ENCODE measurements at regions not wholly inside any gene's neighbourhood (a gene's known extent, or its start where the extent isn't known, plus 50 kb on each side); places are given as distances from the start of the nearest gene placed in this dataset.

DNA sequence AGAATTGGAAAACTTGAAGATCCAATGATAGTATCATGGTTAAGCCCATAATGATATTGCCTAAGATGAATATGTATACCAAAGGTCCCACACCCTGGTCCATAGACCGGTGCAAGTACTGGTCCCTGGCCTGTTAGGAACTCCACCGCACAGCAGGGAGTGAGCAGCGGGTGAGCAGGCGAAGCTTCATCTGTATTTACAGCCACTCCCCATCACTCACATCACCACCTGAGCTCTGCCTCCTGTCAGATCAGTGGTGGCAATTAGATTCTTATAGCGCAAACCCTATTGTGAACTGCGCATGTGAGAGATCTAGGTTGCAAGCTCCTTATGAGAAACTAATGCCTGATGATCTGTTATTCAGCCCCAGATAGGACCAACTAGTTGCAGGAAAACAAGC lies 402.4 kb downstream of the EPHA4 start:
- in situ Hi-C loops (cut with MboI; ENCODE audit: low sequenced_read_pairs), result no loop called here
- Histone ChIP-seq H3K27me3 (ENCODE audit: low read depth) (peaks cover 6% of the 10 kb centered on the region; the same call in 1 of the 2 replicates), H3K4me1 (no peaks in the 10 kb centered on the region), H3K4me3 (no peak overlapping the region), H3K36me3 (replicated peaks) (no peaks in the 10 kb centered on the region), H3K9me3 (no peaks in the 10 kb centered on the region)
- no peak for DNase-seq (ENCODE audit: low spot score in 2 of 2)

DNA sequence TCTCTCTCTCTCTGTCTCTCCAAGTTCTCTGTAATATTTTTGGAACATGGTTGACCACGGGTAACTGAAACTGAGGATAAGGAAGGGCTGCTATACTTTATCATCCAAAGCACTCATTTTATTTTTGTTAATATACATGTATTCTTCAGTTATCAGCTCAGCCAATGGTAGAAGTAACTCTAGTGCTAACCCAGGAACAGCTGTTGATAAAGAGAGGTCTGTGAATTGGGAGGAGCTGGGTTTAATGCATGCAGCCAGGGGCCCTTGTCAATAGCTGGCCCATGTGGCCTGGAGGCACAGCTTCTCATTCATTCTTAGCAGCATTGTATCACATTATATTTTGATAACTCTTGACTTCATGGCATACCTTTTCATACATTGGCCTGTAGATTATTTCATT lies 401.6 kb downstream of the EPHA4 start:
- DNase-seq (ENCODE audit: low spot score in 2 of 2), result no peak
- H3K27me3 ChIP-seq (ENCODE audit: low read depth), result peaks cover 9% of the 10 kb centered on the region; the same call in 1 of the 2 replicates
- no peak overlapping the region for H3K4me3 ChIP-seq
- H3K4me1 ChIP-seq, result no peaks in the 10 kb centered on the region
- no peaks in the 10 kb centered on the region for H3K36me3 ChIP-seq (replicated peaks)
- in situ Hi-C loops (cut with MboI; ENCODE audit: low sequenced_read_pairs), result no loop called here
- H3K9me3 ChIP-seq, result no peaks in the 10 kb centered on the region

DNA sequence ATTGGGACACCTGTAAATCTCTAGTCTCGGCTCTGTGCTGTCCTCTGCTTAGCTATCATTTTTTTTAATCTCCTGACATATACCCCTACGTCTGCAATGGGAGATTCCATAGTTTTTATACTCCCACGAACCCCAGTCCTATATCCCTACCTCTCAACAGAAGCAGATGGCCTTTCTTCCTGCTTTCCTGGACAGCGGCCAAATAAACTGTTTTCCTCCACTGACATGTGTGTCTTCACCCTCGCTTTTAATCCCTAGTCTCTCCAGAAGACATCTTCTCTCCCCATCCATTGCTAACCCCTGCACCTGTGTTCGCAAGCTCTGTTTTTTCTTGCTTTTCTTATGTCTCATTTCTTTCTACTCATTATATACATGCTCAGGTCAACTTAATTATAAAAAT lies 395.4 kb downstream of the EPHA4 start:
- H3K4me1 ChIP-seq, result no peaks in the 10 kb centered on the region
- no peaks in the 10 kb centered on the region for H3K36me3 ChIP-seq (replicated peaks)
- no peak overlapping the region for H3K4me3 ChIP-seq
- peaks cover 9% of the 10 kb centered on the region; the same call in 1 of the 2 replicates for H3K27me3 ChIP-seq (ENCODE audit: low read depth)
- DNase-seq (ENCODE audit: low spot score in 2 of 2), result no peak
- H3K9me3 ChIP-seq, result no peaks in the 10 kb centered on the region
- in situ Hi-C loops (cut with MboI; ENCODE audit: low sequenced_read_pairs), result no loop called here

DNA sequence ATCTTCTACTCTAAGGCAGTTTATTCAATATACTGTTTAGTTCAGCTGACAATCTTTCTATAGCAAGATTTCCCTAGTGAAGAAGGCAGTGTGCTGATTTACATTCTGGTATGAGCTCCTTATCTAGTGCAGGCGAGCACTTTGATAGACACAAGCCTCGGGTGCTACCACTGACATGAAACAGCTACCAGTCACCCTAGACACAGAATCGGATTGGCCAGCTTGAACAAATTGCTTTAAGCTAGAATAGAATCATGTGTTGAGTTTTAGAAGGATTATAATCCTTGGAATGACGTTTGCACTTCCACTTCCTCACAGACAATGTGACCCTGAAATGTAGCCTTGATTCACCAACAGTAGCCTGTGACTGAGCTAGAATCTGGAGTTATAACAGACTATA lies 394.0 kb downstream of the EPHA4 start:
- in situ Hi-C loops (cut with MboI; ENCODE audit: low sequenced_read_pairs), result no loop called here
- DNase-seq (ENCODE audit: low spot score in 2 of 2), result no peak
- no peaks in the 10 kb centered on the region for H3K4me1 ChIP-seq
- no peaks in the 10 kb centered on the region for H3K36me3 ChIP-seq (replicated peaks)
- H3K9me3 ChIP-seq, result no peaks in the 10 kb centered on the region
- H3K27me3 ChIP-seq (ENCODE audit: low read depth), result peaks cover 9% of the 10 kb centered on the region; the same call in 1 of the 2 replicates
- no peak overlapping the region for H3K4me3 ChIP-seq

DNA sequence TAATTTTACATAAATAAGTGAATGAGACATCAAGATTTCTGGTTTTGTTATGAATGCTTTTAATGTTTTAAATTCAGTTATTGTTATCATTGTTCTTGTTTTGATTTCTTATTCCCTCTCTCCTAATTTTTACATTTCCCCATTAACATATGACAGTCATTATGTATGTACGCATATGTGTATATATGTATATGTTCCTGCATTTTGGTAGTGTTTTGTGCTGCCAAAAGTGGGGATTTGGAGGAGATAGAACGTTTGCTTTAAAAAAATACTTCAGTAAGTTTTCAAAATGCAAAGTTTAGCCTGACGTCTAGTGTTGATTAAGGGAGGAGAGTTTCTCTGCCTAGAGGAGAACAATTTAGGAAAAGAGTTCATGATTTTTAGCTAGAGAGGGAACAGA lies 385.2 kb downstream of the EPHA4 start:
- no peak overlapping the region for H3K4me3 ChIP-seq
- no peaks in the 10 kb centered on the region for H3K9me3 ChIP-seq
- no peak for DNase-seq (ENCODE audit: low spot score in 2 of 2)
- H3K4me1 ChIP-seq, result no peaks in the 10 kb centered on the region
- in situ Hi-C loops (cut with MboI; ENCODE audit: low sequenced_read_pairs), result no loop called here
- peaks cover 3% of the 10 kb centered on the region; the same call in 1 of the 2 replicates for H3K27me3 ChIP-seq (ENCODE audit: low read depth)
- no peaks in the 10 kb centered on the region for H3K36me3 ChIP-seq (replicated peaks)

DNA sequence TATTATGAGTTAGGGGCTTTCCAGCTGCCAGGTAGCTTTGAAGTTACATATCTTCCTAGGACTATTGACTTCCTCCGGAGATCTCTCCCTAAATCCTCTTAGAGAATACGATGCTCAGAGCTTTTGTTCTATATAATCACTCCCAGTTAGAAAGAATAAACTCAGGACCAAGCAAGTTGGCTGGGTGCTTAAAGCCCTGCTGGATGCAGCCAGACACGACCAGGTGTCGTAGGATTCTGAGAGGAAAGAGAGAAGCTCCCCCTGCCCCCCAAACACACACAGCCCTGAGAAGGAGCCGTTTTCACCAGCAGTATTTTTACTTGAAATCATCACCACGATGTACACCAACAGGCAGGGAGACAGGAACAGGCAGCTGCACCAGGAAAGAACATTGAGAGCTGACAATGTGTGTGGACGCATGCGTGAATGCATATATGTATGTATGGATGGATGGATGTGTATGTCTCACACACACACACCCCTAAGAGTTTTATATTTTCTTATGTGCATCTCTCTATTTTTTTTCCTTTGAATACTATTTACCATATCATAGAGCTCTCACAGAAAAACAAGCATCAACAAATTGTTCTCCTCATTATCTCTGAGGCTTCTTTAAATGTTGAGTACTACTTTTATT lies 382.6 kb downstream of the EPHA4 start:
- Histone ChIP-seq H3K9me3 (no peaks in the 10 kb centered on the region), H3K36me3 (replicated peaks) (no peaks in the 10 kb centered on the region), H3K27me3 (ENCODE audit: low read depth) (no peaks in the 10 kb centered on the region; the same call in 1 of the 2 replicates), H3K4me3 (no peak overlapping the region), H3K4me1 (no peaks in the 10 kb centered on the region)
- no peak for DNase-seq (ENCODE audit: low spot score in 2 of 2)
- in situ Hi-C loops (cut with MboI; ENCODE audit: low sequenced_read_pairs), result no loop called here

DNA sequence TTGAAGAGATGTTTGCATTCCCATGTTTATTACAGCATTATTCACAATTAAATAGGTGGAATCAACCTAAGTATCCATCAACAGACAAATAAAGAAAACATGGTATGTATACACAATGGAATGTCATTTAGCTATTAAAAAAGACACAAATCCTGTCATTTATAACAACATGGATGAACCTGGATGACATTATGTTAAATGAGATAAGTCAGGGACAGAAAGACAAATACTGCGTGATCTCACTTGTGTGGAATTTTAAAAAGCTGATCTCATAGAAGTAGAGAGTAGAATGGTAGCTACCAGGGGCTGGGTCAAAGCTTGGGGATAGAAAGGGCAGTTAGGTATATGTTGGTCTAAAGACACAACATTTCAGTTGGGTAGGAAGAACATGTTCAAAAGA lies 376.3 kb downstream of the EPHA4 start:
- Histone ChIP-seq H3K9me3 (no peaks in the 10 kb centered on the region), H3K27me3 (ENCODE audit: low read depth) (no peaks in the 10 kb centered on the region; the same call in 1 of the 2 replicates), H3K4me3 (no peak overlapping the region), H3K36me3 (replicated peaks) (no peaks in the 10 kb centered on the region), H3K4me1 (no peaks in the 10 kb centered on the region)
- in situ Hi-C loops (cut with MboI; ENCODE audit: low sequenced_read_pairs), result no loop called here
- no peak for DNase-seq (ENCODE audit: low spot score in 2 of 2)

DNA sequence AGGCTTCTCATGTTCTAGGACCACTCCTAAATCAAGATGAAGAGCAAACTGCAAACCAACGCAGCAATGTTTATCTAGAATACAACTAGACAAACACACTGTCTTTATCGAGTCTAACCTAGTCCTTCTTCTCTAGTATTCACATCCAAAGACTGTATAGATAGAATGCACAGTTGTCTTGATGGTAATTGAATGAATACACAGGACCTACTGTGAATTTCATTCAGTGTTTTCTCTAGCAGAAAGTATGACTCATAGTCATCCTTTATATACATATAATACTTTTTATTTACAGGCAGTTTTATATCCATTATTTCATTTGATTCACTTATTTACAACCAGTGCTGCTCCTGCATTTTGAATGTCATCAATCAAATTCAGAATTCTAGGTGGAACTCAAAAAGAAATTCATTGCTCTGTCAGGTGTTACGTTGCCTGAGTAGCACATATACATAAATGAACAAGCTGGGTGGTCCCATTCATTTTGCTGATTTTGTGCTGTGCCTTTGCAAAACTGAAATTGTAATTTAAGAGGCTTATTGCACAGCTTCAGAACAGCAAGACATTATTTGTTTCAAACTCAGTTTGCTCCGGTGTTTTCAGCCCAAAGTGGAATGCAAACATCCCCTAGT lies 374.8 kb downstream of the EPHA4 start:
- H3K4me3 ChIP-seq, result no peak overlapping the region
- no peaks in the 10 kb centered on the region for H3K36me3 ChIP-seq (replicated peaks)
- no peaks in the 10 kb centered on the region for H3K9me3 ChIP-seq
- no peak for DNase-seq (ENCODE audit: low spot score in 2 of 2)
- no peaks in the 10 kb centered on the region for H3K4me1 ChIP-seq
- H3K27me3 ChIP-seq (ENCODE audit: low read depth), result no peaks in the 10 kb centered on the region; the same call in 1 of the 2 replicates
- in situ Hi-C loops (cut with MboI; ENCODE audit: low sequenced_read_pairs), result no loop called here

DNA sequence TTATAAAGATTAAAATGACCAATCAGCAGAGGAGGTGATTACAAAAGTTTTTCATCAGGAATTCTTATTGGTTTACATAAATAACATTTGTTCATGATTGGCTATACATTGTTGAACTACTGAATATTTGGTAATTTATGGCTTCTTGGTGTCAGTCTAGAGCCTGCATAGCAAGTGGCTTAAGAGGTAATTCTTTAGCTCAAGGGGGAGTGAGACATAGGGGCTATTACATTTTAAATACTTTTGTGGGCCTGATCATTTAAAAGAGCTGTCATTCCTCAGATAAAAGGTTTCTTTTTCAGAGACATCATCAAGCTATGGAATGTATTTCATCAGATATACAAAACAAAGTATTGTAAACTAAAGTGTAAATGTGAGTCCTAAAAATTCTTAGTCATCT lies 373.8 kb downstream of the EPHA4 start:
- no peak overlapping the region for H3K4me3 ChIP-seq
- H3K36me3 ChIP-seq (replicated peaks), result no peaks in the 10 kb centered on the region
- no peaks in the 10 kb centered on the region for H3K9me3 ChIP-seq
- in situ Hi-C loops (cut with MboI; ENCODE audit: low sequenced_read_pairs), result no loop called here
- no peaks in the 10 kb centered on the region for H3K4me1 ChIP-seq
- DNase-seq (ENCODE audit: low spot score in 2 of 2), result no peak
- H3K27me3 ChIP-seq (ENCODE audit: low read depth), result no peaks in the 10 kb centered on the region; the same call in 1 of the 2 replicates

DNA sequence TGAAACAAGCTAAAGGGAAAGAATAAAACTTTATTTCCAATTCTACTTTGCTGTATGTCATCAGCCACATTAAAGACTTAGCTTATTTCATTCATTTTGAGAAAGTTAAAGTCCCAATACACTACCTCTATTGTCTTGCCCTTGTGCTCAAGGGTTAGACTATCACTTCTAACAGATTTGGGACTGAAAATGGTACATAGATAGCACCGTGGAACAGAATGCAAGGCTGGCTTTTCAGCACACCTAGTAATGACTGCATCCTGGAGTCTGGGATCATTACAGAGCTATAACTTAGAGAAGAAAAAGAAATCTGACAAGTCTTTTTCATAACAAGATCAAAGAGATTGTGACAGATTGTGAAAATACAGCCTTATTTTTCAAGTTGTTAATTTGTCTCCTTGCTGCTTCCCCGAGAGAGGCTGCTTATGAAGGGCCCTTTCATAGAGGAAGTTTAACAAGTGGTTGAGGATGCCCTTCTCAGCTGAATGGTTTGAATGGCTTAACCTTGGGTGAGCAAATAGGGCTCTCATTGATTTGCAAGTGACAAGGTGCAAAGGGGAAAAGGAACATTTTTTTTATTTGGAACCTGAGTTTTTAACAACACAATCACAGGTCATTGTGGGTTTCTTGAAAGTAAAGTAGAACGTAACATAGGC lies 371.8 kb downstream of the EPHA4 start:
- Histone ChIP-seq H3K4me1 (no peaks in the 10 kb centered on the region), H3K27me3 (ENCODE audit: low read depth) (peaks cover 4% of the 10 kb centered on the region), H3K36me3 (replicated peaks) (no peaks in the 10 kb centered on the region), H3K4me3 (no peak overlapping the region), H3K9me3 (no peaks in the 10 kb centered on the region)
- no peak for DNase-seq (ENCODE audit: low spot score in 2 of 2)
- in situ Hi-C loops (cut with MboI; ENCODE audit: low sequenced_read_pairs), result no loop called here

DNA sequence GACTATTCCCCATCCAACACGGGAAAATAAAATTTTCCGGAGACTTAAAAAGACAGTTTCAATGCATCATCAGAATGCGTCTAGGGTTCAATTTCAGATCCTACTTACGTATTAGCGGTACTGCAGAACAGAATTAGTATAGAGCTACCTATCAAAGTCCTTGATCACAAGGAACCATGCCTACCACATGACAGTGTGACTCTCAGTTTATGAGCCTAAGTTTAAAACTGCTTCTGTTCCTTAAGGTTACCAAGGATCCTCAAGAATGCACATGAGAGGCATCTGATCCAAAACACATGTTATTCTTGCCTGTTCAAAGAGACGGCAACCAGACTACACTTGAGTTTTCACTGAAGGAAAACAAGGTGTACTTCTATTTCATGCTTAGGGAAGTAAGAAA lies 369.7 kb downstream of the EPHA4 start:
- Histone ChIP-seq H3K36me3 (replicated peaks) (no peaks in the 10 kb centered on the region), H3K9me3 (no peaks in the 10 kb centered on the region; the same call in 1 of the 2 replicates), H3K27me3 (ENCODE audit: low read depth) (peaks cover 4% of the 10 kb centered on the region), H3K4me1 (no peaks in the 10 kb centered on the region), H3K4me3 (no peak overlapping the region)
- no peak for DNase-seq (ENCODE audit: low spot score in 2 of 2)
- in situ Hi-C loops (cut with MboI; ENCODE audit: low sequenced_read_pairs), result no loop called here

DNA sequence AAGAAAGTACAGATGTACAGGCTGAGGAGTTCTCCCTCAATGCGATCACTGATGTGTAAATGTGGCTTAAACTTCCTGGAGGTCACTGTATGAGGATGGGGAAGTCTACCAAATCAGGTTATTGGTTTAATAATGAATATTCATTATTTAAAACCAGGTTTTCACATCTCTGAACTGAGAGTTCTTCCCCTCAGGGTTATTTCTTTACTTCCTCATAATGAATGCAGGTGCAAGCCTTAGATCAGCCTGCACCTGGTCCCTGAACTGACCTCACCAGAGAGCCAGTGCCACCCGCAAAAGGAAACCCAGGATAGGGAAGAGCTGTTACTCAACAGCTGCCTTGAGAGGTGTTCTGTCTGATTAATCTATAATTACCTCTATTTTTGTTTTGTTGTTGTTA lies 369.0 kb downstream of the EPHA4 start:
- no peak for DNase-seq (ENCODE audit: low spot score in 2 of 2)
- Histone ChIP-seq H3K36me3 (replicated peaks) (no peaks in the 10 kb centered on the region), H3K9me3 (no peaks in the 10 kb centered on the region; the same call in 1 of the 2 replicates), H3K4me1 (no peaks in the 10 kb centered on the region), H3K27me3 (ENCODE audit: low read depth) (peaks cover 4% of the 10 kb centered on the region), H3K4me3 (no peak overlapping the region)
- in situ Hi-C loops (cut with MboI; ENCODE audit: low sequenced_read_pairs), result no loop called here

DNA sequence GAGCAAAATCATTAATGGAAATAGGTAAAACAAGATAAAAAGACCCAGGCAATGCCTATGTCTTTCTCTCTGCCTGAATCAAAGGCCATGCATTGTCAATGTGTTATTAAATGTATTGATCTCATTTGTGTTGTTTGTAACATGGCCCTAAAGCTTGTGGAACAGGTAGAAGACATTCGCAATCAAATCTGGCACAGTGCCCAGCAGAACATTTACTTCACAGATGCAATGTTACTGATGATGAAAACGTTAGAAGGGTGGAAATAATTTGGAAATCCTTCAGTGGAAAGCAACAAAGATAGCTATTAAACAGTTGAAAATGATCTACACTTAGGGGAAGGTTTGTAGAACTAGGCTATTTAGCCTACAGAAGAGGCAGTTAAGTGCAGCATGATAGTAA lies 368.2 kb downstream of the EPHA4 start:
- Histone ChIP-seq H3K9me3 (no peaks in the 10 kb centered on the region; the same call in 1 of the 2 replicates), H3K36me3 (replicated peaks) (no peaks in the 10 kb centered on the region), H3K4me1 (no peaks in the 10 kb centered on the region), H3K27me3 (ENCODE audit: low read depth) (peaks cover 4% of the 10 kb centered on the region), H3K4me3 (no peak overlapping the region)
- DNase-seq (ENCODE audit: low spot score in 2 of 2), result no peak
- in situ Hi-C loops (cut with MboI; ENCODE audit: low sequenced_read_pairs), result no loop called here

DNA sequence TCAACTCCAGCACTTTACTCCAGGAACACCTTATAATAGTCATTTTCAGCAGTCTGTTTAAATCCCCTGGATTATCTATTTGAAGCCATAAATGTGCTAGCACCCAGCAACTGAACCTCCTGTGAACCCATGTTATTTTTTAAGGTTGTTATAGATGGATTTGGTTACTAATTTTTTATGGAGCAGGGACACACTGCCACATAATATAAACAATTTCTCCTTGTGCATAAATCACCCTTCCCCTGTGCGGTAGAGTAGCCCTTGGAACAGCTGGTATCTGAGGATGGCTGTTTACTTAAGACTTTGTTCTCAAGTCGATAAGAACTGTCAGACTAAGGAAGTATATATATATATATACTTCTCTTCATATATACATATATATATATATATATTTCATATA lies 367.4 kb downstream of the EPHA4 start:
- Histone ChIP-seq H3K9me3 (no peaks in the 10 kb centered on the region; the same call in 1 of the 2 replicates), H3K27me3 (ENCODE audit: low read depth) (peaks cover 8% of the 10 kb centered on the region), H3K36me3 (replicated peaks) (no peaks in the 10 kb centered on the region), H3K4me1 (no peaks in the 10 kb centered on the region), H3K4me3 (no peak overlapping the region)
- no peak for DNase-seq (ENCODE audit: low spot score in 2 of 2)
- in situ Hi-C loops (cut with MboI; ENCODE audit: low sequenced_read_pairs), result no loop called here

Measured in HAP-1 (cell line).